Dermis microvascular lymphatic vessel endothelial cell (primary cell): ENCODE measurements at regions not wholly inside any gene's neighbourhood (a gene's known extent, or its start where the extent isn't known, plus 50 kb on each side); places are given as distances from the start of the nearest gene placed in this dataset.
"Not testable (repeated sequence)": the region's sequence is repeated elsewhere in the genome, so short reads cannot be mapped to it uniquely, and the experiment has no call there.

Experiments
- DNase-seq, 2 donors: peaks; one replicate each; pipeline versions ENCODE4 v3.0.0 to v3.0.0-alpha.2; 2010; ENCODE audit warnings: low read depth in 2 of 2

GRCh38 chr4:149045731-149046130 lies 603.5 kb upstream of the NR3C2 start:
- no peak for DNase-seq

- not testable (repeated sequence) for DNase-seq
Observed at GRCh38 chr4:149039786-149040185, 597.6 kb upstream of the NR3C2 start.

GRCh38 chr4:149031399-149031798 lies 589.2 kb upstream of the NR3C2 start:
- peak; percentile 4 to 48 for DNase-seq

GRCh38 chr4:149029056-149029651 lies 586.9 kb upstream of the NR3C2 start:
- peak; percentile 55 to 88 for DNase-seq

GRCh38 chr4:149026696-149027095 lies 584.5 kb upstream of the NR3C2 start:
- no peak for DNase-seq

- DNase-seq = no peak
Observed at GRCh38 chr4:149017002-149017734, 575.0 kb upstream of the NR3C2 start.

GRCh38 chr4:149009223-149009622 lies 567.0 kb upstream of the NR3C2 start:
- no peak for DNase-seq

GRCh38 chr4:149008415-149009025 lies 566.3 kb upstream of the NR3C2 start:
- no peak for DNase-seq

GRCh38 chr4:149005191-149005590 lies 563.0 kb upstream of the NR3C2 start:
- DNase-seq = no peak

GRCh38 chr4:148999924-149000323 lies 557.7 kb upstream of the NR3C2 start:
- no peak for DNase-seq

GRCh38 chr4:148998719-148999118 lies 556.5 kb upstream of the NR3C2 start:
- DNase-seq = peak in 1 of 2 donors; percentile 3

- DNase-seq = no peak
Observed at GRCh38 chr4:148986951-148987350, 544.7 kb upstream of the NR3C2 start.

- DNase-seq = no peak
Observed at GRCh38 chr4:148984951-148985350, 542.7 kb upstream of the NR3C2 start.

- DNase-seq = no peak
Observed at GRCh38 chr4:148982200-148982599, 540.0 kb upstream of the NR3C2 start.

GRCh38 chr4:148980782-148981480 lies 538.7 kb upstream of the NR3C2 start:
- DNase-seq = no peak

- DNase-seq = no peak
Observed at GRCh38 chr4:148978301-148978700, 536.1 kb upstream of the NR3C2 start.

- DNase-seq = no peak
Observed at GRCh38 chr4:148975464-148975863, 533.2 kb upstream of the NR3C2 start.

- no peak for DNase-seq
Observed at GRCh38 chr4:148965080-148965479, 522.9 kb upstream of the NR3C2 start.

- no peak for DNase-seq
Observed at GRCh38 chr4:148964456-148964855, 522.2 kb upstream of the NR3C2 start.

- DNase-seq = no peak
Observed at GRCh38 chr4:148962539-148963290, 520.5 kb upstream of the NR3C2 start.

- DNase-seq = no peak
Observed at GRCh38 chr4:148961526-148961925, 519.3 kb upstream of the NR3C2 start.

- no peak for DNase-seq
Observed at GRCh38 chr4:148958317-148958716, 516.1 kb upstream of the NR3C2 start.
